ENCODE measurements at regions not wholly inside any gene's neighbourhood (a gene's known extent, or its start where the extent isn't known, plus 50 kb on each side); places are given as distances from the start of the nearest gene placed in this dataset.

DNA sequence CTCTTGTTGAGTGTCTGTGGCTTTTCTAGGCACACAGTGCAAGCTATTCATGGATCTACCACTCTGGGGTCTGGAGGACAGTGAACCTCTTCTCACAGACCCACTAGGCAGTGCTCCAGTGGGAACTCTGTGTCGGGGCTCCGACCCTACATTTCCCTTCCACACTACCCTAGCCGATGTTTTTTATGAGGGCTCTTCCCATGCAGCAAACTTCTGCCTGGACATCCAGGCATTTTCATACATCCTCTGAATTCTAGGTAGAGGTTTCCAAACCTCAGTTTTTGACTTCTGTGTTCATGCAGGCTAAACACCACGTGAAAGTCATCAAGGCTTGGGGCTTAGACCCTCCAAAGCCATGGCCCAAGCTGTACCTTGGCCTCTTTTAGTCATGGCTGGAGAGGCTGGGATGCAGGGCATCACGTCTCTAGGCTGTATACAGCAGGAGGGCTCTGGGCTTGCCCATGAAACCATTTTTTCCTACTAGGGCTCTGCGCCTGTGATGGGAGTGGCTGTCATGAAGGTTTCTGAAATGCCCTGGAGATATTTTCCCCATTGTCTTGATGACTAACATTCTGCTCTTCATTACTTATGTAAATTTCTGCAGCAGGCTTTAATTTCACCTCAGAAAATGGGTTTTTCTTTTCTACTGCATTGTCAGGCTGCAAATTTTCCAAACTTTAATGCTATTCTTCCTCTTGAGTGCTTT, 249.8 kb upstream of the CPEB2 start:
- no peak for DNase-seq

- no peak for DNase-seq
Observed at GRCh38 chr4:14767142-14767541, 235.1 kb upstream of the CPEB2 start.

GRCh38 chr4:14768449-14768848, 233.8 kb upstream of the CPEB2 start:
- no peak for DNase-seq

GRCh38 chr4:14769993-14770392, 232.3 kb upstream of the CPEB2 start:
- DNase-seq: no peak

GRCh38 chr4:14771094-14771493, 231.2 kb upstream of the CPEB2 start:
- no peak for DNase-seq

- DNase-seq: no peak
Observed at GRCh38 chr4:14771504-14772175, 230.6 kb upstream of the CPEB2 start.

DNA sequence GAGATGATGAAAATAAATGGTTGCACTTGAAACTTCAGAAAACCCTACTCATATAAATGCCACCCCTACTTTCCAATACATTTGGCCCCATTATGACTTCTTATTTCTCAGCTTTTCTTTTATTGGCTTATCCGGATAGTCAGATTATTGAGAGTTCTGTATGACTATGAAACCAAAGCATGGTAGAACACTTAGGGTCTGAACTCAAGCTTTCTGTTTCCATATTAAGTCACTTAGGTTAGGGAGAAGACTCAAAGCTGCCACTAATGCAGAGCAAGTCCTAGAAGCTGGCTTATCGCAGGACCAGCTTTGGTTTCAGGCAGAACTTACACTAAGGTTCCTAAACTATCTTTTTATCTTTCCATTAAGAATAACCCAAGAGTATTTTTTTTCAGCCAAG, 229.9 kb upstream of the CPEB2 start:
- no peak for DNase-seq

- no peak for DNase-seq
Observed at GRCh38 chr4:14783011-14783877, 219.0 kb upstream of the CPEB2 start.

DNA sequence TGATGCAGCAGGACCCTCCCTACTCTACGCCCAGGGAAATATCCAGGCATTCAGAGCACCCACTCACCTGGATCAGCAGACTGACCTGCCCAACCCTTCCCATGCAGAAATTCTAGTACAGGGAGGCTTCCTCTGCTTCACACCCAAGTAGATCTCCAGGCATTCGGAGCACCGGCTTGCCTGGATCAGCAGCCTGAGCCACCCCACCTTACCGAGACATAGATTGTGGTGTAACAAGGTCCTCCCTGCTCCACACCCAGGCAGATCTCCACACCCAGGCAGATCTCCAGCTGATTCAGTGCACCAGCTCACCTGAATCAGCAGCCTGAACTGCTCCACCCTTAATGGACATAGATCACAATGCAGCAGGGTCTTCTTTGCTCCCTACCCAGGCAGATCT, 215.1 kb upstream of the CPEB2 start:
- no peak for DNase-seq

DNA sequence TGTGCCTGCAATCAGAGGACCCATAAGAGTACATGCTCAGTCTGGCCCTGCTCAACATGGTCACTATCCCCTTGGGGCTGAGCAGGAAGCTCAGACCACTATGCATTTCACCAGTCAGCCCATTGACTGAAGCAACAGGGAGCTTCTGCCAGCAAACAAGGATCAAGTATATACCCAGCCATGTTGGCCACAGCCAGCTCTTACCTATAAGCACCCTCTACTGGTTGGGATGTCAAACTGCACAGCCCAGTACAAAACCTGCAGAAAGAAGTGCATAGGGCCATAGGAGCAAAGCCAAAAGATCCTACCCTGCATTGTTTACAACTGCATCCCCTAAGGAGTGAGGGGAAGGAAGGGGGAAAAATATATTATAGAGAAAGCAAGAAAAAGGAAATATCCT, 214.4 kb upstream of the CPEB2 start:
- no peak for DNase-seq

GRCh38 chr4:14790494-14790893, 211.8 kb upstream of the CPEB2 start:
- DNase-seq: no peak

DNA sequence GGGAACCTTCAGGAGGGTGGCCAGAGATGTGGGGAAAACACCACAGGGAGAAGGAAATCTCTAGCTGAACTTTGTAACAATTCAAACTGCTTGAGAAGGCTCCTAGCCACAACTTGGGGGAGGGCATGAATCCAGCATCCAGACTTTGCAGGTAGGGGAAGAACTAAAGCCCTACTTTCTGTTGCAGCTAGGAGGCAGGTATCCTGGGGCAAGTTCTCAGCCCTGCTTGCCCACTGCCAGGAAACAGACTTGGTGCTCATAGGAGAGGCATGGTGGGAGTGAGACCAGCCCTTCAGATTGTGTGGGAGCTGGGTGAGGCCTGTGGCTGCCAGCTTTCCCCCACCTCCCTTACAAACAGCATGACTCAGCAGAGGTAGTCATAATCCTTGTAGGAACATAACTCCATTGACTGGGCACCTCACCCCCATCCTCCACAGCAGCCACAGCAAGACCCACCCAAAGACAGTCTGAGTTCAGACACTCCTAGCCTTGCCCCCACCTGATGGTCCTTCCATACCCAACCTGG, 209.5 kb upstream of the CPEB2 start:
- DNase-seq: no peak

GRCh38 chr4:14800977-14801376, 201.3 kb upstream of the CPEB2 start:
- no peak for DNase-seq

DNA sequence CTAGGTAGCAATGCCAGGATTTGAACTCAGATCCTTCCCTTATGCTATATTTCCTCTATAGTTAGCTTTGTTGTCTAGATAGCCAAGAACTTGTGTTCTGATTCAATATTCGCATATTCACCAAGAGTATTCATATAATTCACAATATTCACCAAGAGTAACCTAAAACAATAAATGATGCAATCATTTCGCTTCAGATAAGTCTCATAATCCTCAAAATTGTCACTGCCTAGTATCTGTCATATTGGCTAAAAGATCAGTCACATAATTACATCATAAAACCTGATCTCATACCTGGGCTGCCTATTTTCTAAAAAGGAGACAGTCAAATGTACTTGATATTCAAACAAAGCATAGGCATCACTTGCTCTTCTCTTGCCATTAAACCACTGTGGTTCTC, 199.7 kb upstream of the CPEB2 start:
- DNase-seq: no peak

- no peak for DNase-seq
Observed at GRCh38 chr4:14807856-14808255, 194.4 kb upstream of the CPEB2 start.

DNA sequence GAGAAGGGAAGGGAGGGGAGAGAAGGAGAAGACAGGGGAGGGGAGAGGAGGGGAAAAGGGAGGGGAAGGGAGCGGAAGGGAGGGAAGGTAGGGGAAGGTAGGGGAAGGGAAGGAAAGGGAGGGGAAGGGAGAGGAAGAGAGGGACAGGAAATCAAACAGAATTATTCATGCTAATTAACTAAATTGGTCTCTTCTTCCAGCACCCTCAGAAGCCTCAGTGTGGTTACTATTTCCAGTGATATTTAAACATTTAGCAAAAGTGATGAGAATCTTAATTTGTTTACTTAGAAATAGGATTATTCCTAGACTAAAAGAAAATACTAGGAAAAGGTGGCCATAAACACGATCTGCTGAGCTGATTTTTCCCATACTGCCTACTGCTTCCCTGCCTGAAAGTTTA, 193.1 kb upstream of the CPEB2 start:
- no peak for DNase-seq

GRCh38 chr4:14810121-14810520, 192.2 kb upstream of the CPEB2 start:
- no peak for DNase-seq

DNA sequence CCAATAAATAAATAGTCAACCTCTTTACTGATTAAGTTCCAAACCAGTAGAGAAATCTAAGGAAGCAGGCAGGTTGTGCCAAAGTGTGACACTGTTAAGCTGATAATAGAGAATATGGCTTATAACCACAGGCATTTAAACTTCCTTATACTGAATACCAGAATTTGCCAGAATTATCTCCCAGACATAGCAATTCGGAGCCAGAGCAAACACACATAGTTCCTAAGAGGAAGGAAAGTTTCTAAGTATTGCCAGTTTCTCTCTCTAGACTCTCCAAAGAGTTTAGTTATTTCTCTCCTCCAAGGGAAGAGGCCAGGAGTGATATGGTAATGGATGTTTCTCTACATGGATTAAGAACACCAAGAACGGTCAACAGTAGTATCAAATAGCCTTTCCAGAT, 191.7 kb upstream of the CPEB2 start:
- DNase-seq: no peak

GRCh38 chr4:14812101-14812500, 190.2 kb upstream of the CPEB2 start:
- DNase-seq: no peak

DNA sequence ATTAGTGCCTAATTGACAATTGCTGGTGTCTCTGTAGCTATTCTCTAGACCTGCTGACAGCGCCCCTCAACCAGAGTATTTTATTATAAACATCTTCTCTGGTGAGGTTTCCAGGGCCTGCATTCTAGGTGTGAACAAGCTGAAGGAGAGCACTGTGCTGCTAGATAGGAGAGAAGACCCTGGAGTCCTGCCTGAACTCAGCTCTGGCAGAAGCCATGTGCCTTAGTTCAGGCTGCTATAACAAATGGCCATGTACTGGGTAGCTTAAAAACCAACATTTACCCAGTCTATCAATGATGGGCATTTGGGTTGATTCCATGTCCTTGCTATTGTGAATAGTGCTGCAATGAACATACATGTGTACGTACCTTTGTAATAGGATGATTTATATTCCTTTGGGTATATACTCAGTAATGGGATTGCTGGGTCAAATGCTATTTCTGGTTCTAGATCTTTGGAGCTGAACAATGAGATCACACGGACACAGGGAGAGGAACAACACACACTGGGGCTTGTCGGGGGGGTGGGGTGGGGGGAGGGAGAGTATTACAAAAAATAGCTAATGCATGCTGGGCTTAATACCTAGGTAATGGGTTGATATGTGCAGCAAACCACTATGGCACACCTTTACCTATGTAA, 185.5 kb upstream of the CPEB2 start:
- DNase-seq: no peak

- no peak for DNase-seq
Observed at GRCh38 chr4:14824189-14824588, 178.1 kb upstream of the CPEB2 start.

GRCh38 chr4:14827111-14827510, 175.2 kb upstream of the CPEB2 start:
- DNase-seq: no peak

DNA sequence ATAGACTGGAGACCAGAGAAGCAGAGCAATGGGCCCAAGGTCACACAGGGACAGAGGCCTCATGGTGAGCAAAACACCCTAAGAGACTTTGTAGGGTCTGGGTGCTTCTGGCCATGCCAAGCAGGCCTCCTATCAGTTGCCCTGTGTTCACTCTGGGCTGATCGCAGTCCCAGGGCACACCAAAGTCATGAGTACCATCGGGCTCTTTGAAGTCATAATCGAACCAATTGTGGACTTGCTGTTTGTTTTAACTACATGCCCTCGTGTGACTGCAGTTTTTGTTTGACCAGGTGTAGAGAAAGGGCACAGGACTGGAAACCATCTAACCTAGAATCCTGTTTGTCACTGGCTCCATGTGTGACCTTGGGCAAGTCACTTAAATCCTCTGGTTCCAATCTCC, 172.5 kb upstream of the CPEB2 start:
- DNase-seq: no peak

Measured in left hindlimb (tissue), 1 donor.